Colonic mucosa (tissue), 4 donors: ENCODE measurements at regions not wholly inside any gene's neighbourhood (a gene's known extent, or its start where the extent isn't known, plus 50 kb on each side); places are given as distances from the start of the nearest gene placed in this dataset.

Experiments used
- DNase-seq: peaks from one replicate; pipeline ENCODE4 v3.0.0-alpha.2; 2020
- H3K27ac ChIP-seq: fragments of 200-600 bp; one replicate; pipeline ENCODE4 v1.8.0; 2021
- H3K27me3 ChIP-seq: fragments of 200-600 bp; one replicate; pipeline ENCODE4 v1.8.0; 2021
- H3K36me3 ChIP-seq: fragments of 200-600 bp; one replicate; pipeline ENCODE4 v1.8.0; 2021
- H3K4me1 ChIP-seq: fragments of 200-600 bp; one replicate; pipeline ENCODE4 v1.8.0; 2021; ENCODE audit warnings: mild to moderate bottlenecking
- H3K4me3 ChIP-seq: fragments of 200-600 bp; one replicate; pipeline ENCODE4 v1.8.0; 2021
- H3K9ac ChIP-seq, 2 donors: one replicate each; pipeline ENCODE4 v1.7.0; 2013; ENCODE audit warnings: control low read depth in 2 of 2, low read depth in 2 of 2, low read length in 2 of 2
- H3K9me3 ChIP-seq: fragments of 200-600 bp; one replicate; pipeline ENCODE4 v1.8.0; 2021
- CTCF ChIP-seq: fragments of 200-600 bp; IDR thresholded peaks from one replicate; pipeline ENCODE4 v1.8.0; 2022; ENCODE audit warnings: antibody characterized with exemption, mild to moderate bottlenecking
- intact Hi-C: fragments of 100-400 bp; cut with DNase I; formaldehyde crosslinking; loops from one replicate; pipeline ENCODE4 v1.14.1; 2022
- donor health status: healthy.
- donor health status: DM: no; HTN: no; CAD: no.
- donor health status: DM: no; HTN: no; CAD: no.

- no peak for TF ChIP-seq CTCF
- Histone ChIP-seq H3K4me1 (no peaks in the 10 kb centered on the region), H3K27me3 (no peaks in the 10 kb centered on the region), H3K4me3 (no peak overlapping the region), H3K9ac (no peak overlapping the region), H3K36me3 (no peaks in the 10 kb centered on the region), H3K9me3 (no peaks in the 10 kb centered on the region), H3K27ac (no peak overlapping the region)
- intact Hi-C loops: no loop called here
- DNase-seq: no peak
Measured at GRCh38 chr4:116088771-116089170, 975.4 kb upstream of the NDST4 start.

- TF ChIP-seq CTCF: no peak
- no peak for DNase-seq
- Histone ChIP-seq H3K4me3 (no peak overlapping the region), H3K4me1 (no peaks in the 10 kb centered on the region), H3K36me3 (no peaks in the 10 kb centered on the region), H3K9ac (no peak overlapping the region), H3K27me3 (no peaks in the 10 kb centered on the region), H3K9me3 (no peaks in the 10 kb centered on the region), H3K27ac (no peak overlapping the region)
- intact Hi-C loops: no loop called here
Measured at GRCh38 chr4:116082808-116083366, 969.5 kb upstream of the NDST4 start.

- no peak for DNase-seq
- Histone ChIP-seq H3K9me3 (no peaks in the 10 kb centered on the region), H3K27me3 (no peaks in the 10 kb centered on the region), H3K9ac (no peak overlapping the region), H3K4me1 (no peaks in the 10 kb centered on the region), H3K4me3 (no peak overlapping the region), H3K36me3 (no peaks in the 10 kb centered on the region), H3K27ac (no peak overlapping the region)
- no peak for TF ChIP-seq CTCF
- intact Hi-C loops: no loop called here
Measured at GRCh38 chr4:116073051-116073450, 959.6 kb upstream of the NDST4 start.

- intact Hi-C loops: no loop called here
- no peak for DNase-seq
Measured at GRCh38 chr4:116070283-116070682, 956.9 kb upstream of the NDST4 start.

GRCh38 chr4:116066711-116067245, 953.4 kb upstream of the NDST4 start:
- Histone ChIP-seq H3K27me3 (no peaks in the 10 kb centered on the region), H3K4me3 (no peak overlapping the region), H3K4me1 (no peaks in the 10 kb centered on the region), H3K36me3 (no peaks in the 10 kb centered on the region), H3K9me3 (no peaks in the 10 kb centered on the region), H3K27ac (no peak overlapping the region), H3K9ac (no peak overlapping the region)
- no peak for TF ChIP-seq CTCF
- intact Hi-C loops: no loop called here
- no peak for DNase-seq

More at GRCh38 chr4:116070283-116070682, 956.9 kb upstream of the NDST4 start:
- TF ChIP-seq CTCF: no peak
- no peaks in the 10 kb centered on the region for H3K9me3 ChIP-seq
- H3K36me3 ChIP-seq: no peaks in the 10 kb centered on the region
- H3K4me1 ChIP-seq: no peaks in the 10 kb centered on the region
- no peak overlapping the region for H3K9ac ChIP-seq
- H3K4me3 ChIP-seq: no peak overlapping the region
- no peaks in the 10 kb centered on the region for H3K27me3 ChIP-seq
- H3K27ac ChIP-seq: no peak overlapping the region
